A673 (cell line): ENCODE measurements at regions not wholly inside any gene's neighbourhood (a gene's known extent, or its start where the extent isn't known, plus 50 kb on each side); places are given as distances from the start of the nearest gene placed in this dataset.

Experiments used
- BruUV-seq: library from RNA; stranded (reverse); fragments of 400-500 nt; replicated peaks from 2 replicates; lab custom pipeline; 2021; lab: Mats Ljungman, UMichigan
- CTCF ChIA-PET: fragments of 300-600 bp; sonication (Branson Sonifier 250); formaldehyde crosslinking; loops from one replicate; lab custom pipeline; 2022; ENCODE audit warnings: antibody characterized with exemption; lab: Charles Lee
- POLR2A ChIA-PET: fragments of 300-600 bp; sonication (Branson Sonifier 250); formaldehyde crosslinking; loops from one replicate; lab custom pipeline; 2022; ENCODE audit warnings: antibody characterized with exemption; ENCODE audit not compliant: low non-redundant PET; lab: Charles Lee
- DNase-seq: peaks from one replicate; pipeline ENCODE4 v3.0.0-alpha.2; 2015; ENCODE audit warnings: low spot score
- H3K27ac ChIP-seq: fragments of 200-600 bp; sonication (generic); 2 replicates; pipeline ENCODE4 v1.5.1; 2016; ENCODE audit warnings: mixed run types, low read depth, mild to moderate bottlenecking, mixed read lengths, antibody characterized with exemption, low read length; ENCODE audit not compliant: poor library complexity, severe bottlenecking
- H3K27me3 ChIP-seq: fragments of 200-600 bp; sonication (generic); replicated peaks from 2 replicates; pipeline ENCODE4 v1.6.1; 2017; ENCODE audit warnings: mixed run types, low read depth, mild to moderate bottlenecking, mixed read lengths, antibody characterized with exemption, low read length; ENCODE audit not compliant: insufficient read depth, poor library complexity
- H3K36me3 ChIP-seq: fragments of 200-600 bp; sonication (generic); 2 replicates; pipeline ENCODE4 v1.6.1; 2016; ENCODE audit warnings: mixed run types, mild to moderate bottlenecking, mixed read lengths, antibody characterized with exemption, low read length; ENCODE audit not compliant: insufficient read depth, poor library complexity, severe bottlenecking
- H3K4me1 ChIP-seq: fragments of 200-600 bp; sonication (generic); 2 replicates; pipeline ENCODE4 v1.6.1; 2017; ENCODE audit warnings: mixed run types, mild to moderate bottlenecking, mixed read lengths, antibody characterized with exemption, low read length; ENCODE audit not compliant: insufficient read depth, poor library complexity, severe bottlenecking
- H3K4me3 ChIP-seq: fragments of 200-600 bp; sonication (generic); 2 replicates; pipeline ENCODE4 v1.5.1; 2016; ENCODE audit warnings: low read depth, mixed run types, mild to moderate bottlenecking, mixed read lengths, low read length; ENCODE audit not compliant: poor library complexity, severe bottlenecking
- H3K9me3 ChIP-seq: fragments of 200-600 bp; sonication (generic); 2 replicates; pipeline ENCODE4 v1.6.1; 2016; ENCODE audit warnings: mixed run types, low read depth, mild to moderate bottlenecking, mixed read lengths, antibody characterized with exemption, low read length; ENCODE audit not compliant: poor library complexity, severe bottlenecking
- CTCF ChIP-seq: fragments of 300-800, 200-600 bp; sonication (generic); conservative IDR thresholded peaks from 2 replicates; pipeline ENCODE4 v1.5.1; 2017; ENCODE audit warnings: low read depth, mild to moderate bottlenecking, antibody characterized with exemption, low read length, moderate library complexity, mixed read lengths
- EZH2 ChIP-seq: fragments of 200-600 bp; sonication (generic); IDR thresholded peaks from 2 replicates; pipeline ENCODE4 v1.6.1; 2017; ENCODE audit warnings: borderline replicate concordance, low read depth, mild to moderate bottlenecking, mixed read lengths, antibody characterized with exemption, low read length; ENCODE audit not compliant: poor library complexity, severe bottlenecking
- intact Hi-C: fragments of 100-400 bp; cut with micrococcal nuclease; formaldehyde crosslinking; loops from one replicate; pipeline ENCODE4 v1.10.0; 2022; ENCODE audit not compliant: unreplicated experiment

GRCh38 chr2:139720056-139720455 lies 939.9 kb upstream of the NXPH2 start:
- Histone ChIP-seq H3K27ac (no peak overlapping the region), H3K4me3 (no peak overlapping the region), H3K4me1 (no peaks in the 10 kb centered on the region), H3K27me3 (no peaks in the 10 kb centered on the region), H3K9me3 (no peaks in the 10 kb centered on the region), H3K36me3 (no peaks in the 10 kb centered on the region)
- no TSS peak for BruUV-seq
- POLR2A ChIA-PET = no interaction called here
- no peak for DNase-seq
- no peak for TF ChIP-seq CTCF
- no peak for TF ChIP-seq EZH2
- CTCF ChIA-PET = no interaction called here
- intact Hi-C loops = no loop called here

GRCh38 chr2:139704606-139705005 lies 924.4 kb upstream of the NXPH2 start:
- DNase-seq = no peak
- Histone ChIP-seq H3K36me3 (no peaks in the 10 kb centered on the region), H3K27me3 (no peaks in the 10 kb centered on the region), H3K27ac (no peak overlapping the region), H3K4me1 (no peaks in the 10 kb centered on the region), H3K4me3 (no peak overlapping the region), H3K9me3 (no peaks in the 10 kb centered on the region)
- no TSS peak for BruUV-seq
- POLR2A ChIA-PET = no interaction called here
- no peak for TF ChIP-seq CTCF
- no peak for TF ChIP-seq EZH2
- CTCF ChIA-PET = no interaction called here
- intact Hi-C loops = no loop called here

DNA sequence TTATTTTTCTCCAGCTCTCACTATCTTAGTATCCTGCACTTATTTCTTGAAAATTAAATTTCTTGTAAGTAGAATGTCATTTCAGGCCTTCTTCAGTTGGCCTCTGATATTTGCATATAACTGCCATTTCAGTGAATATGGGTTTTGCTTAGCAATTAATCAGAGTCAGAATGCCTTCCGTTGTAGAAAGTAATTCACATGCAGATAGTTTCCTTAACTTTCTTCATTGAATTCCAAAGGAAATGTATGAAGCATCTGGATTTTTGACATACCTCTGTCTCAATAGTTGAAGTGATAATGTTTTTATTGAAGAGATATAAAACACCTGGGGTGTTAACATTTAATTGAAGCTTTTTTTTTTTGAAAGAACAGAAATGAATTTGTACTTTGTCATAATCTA lies 914.1 kb upstream of the NXPH2 start:
- TF ChIP-seq CTCF (no peak), EZH2 (no peak)
- Histone ChIP-seq H3K36me3 (no peaks in the 10 kb centered on the region), H3K9me3 (no peaks in the 10 kb centered on the region), H3K27ac (no peak overlapping the region), H3K27me3 (no peaks in the 10 kb centered on the region), H3K4me3 (no peak overlapping the region), H3K4me1 (no peaks in the 10 kb centered on the region)
- ChIA-PET CTCF (no interaction called here), POLR2A (no interaction called here)
- DNase-seq = no peak
- intact Hi-C loops = no loop called here
- no TSS peak for BruUV-seq
